RKO (cell line): ENCODE measurements at regions not wholly inside any gene's neighbourhood (a gene's known extent, or its start where the extent isn't known, plus 50 kb on each side); places are given as distances from the start of the nearest gene placed in this dataset.

Experiments used
- DNase-seq: peaks from one replicate; pipeline ENCODE4 v3.0.0-alpha.2; 2016; ENCODE audit warnings: low spot score

- no peak for DNase-seq
Observed at GRCh38 chr13:86201477-86201876, 402.3 kb upstream of the SLITRK6 start.

DNA sequence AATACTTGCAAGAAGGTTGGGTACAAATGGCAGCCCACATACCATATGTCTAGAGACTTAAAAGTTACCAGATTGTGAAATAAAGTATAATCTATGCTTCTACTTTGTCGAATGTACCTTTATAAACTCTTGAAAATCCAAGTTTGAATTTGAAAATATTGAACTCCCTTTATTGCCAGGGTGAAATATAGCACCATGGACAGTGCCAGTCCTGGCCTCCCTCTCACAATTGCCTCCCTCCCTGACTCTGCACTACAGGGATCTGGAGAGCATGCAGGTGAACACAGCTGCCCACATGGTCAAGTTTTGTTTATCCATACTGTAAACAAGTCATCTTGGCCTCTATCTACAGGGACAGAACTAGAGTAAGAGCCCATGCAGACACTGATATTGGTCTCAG lies 394.1 kb upstream of the SLITRK6 start:
- DNase-seq, result peak; percentile 5

DNA sequence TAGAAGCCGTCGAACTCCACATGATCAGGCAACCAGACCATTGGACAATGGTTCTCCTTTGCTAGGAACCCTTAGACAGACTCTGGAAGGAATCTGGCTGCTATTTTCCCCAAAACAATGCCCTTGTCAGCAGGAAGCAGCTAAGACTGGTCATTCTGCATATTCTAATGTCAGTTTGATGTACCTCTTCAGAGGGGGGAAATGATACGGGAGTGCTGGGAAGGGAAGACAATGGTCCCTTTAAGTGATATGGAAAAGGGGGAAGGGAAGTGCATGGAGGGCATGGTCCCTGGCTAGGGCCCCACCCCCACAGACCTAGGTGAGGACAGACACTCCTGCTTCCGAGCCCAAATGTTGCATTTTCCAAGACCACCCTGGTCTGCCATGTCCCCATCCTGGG lies 389.0 kb upstream of the SLITRK6 start:
- no peak for DNase-seq

GRCh38 chr13:86185636-86186035 lies 386.4 kb upstream of the SLITRK6 start:
- DNase-seq, result no peak

DNA sequence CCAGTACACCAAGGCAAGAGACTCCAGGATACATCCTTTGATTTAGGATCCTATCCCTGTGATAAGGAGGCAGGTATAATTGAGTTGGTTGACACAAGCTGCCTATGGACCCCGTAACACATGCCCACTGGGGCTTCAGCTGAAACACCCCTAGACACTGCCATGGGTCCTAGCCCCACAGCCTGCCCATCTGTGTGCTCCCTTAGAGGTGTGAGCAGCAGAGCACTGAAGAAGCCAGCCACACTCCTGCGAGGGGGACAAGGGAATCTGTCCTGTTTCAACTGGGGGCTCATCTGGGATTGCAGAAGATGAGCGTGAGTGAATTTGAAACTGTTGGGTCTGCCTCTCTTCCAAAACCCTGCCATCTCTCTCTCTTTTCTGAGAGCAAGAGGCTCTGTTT lies 385.9 kb upstream of the SLITRK6 start:
- DNase-seq, result no peak

GRCh38 chr13:86174622-86175021 lies 375.4 kb upstream of the SLITRK6 start:
- DNase-seq, result peak; percentile 7

DNA sequence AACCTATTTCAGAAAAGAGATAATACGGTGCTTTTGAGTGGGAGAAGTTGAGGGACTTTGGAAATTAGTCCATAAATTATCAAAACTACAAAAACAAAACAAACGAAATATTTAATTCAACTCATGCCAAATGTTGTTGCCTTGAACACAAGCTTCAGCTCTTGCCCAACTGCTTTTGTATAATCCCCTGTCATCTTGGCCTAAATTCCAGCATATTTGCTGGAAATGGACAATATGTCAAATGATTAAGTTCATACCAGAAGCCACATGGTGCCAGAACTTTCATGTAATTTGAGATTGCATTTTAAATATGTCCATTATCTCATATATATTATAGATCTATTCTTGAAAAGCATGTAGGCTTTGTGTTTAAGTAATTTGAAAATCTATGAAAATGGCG lies 373.7 kb upstream of the SLITRK6 start:
- DNase-seq, result no peak

- DNase-seq, result no peak
Observed at GRCh38 chr13:86161257-86161656, 362.0 kb upstream of the SLITRK6 start.

GRCh38 chr13:86155756-86156155 lies 356.5 kb upstream of the SLITRK6 start:
- DNase-seq, result no peak

- DNase-seq, result no peak
Observed at GRCh38 chr13:86142080-86142479, 342.9 kb upstream of the SLITRK6 start.

DNA sequence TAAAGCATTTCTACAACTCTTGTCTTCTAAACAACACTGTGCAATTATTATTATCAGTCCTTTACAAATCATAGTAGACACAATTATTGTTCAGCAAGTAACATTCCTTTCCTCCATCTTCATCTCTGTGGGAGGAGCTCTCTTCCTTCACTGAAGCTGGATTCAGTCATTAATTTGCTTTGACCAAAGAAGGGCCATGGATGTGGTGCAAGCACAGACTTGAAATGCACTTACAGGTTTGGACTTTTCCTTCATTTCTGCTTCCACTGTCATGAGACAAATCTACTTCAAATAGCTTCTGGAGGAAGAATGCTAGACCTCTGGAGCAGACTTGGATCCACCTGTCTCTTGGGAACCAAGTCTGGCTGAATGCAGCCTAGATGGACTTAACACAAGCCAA lies 336.6 kb upstream of the SLITRK6 start:
- no peak for DNase-seq

DNA sequence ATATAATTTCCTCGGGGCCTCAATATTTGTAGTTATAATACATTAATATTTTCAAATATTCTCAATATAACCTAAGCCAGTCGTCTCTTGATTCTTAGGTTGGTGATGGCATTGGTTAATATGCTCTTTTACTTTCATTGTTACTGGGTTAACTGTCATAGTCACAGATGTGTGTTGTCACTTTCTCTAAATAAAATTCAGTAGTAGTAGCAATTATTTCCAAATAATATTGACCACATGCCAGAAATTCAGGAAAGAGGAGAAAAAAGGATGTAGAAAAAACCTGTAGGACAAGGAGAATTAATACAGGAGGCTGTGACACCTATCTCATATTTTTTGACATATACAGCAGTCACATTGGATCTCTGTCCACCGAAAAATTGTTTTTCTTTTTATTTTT lies 322.7 kb upstream of the SLITRK6 start:
- no peak for DNase-seq

GRCh38 chr13:86109107-86109506 lies 309.9 kb upstream of the SLITRK6 start:
- DNase-seq, result no peak

DNA sequence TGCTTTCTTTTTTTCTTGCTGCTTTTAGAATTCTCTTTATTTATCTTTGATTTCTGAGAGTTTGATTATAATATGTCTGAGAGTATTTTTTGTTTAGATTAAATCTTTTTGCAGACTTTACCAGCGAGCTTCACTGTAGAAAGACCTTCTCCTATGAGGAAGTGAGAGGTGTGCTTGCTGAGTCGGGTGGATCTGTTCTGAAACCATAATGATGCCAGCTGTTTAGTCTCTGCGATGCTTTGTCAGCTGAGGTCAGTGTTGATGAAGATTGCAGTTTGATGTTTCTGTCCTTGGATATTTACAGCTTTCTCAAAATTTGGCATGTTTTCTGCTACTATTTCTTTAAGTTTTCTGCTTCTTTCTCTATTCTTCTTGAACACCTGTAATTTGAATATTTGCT lies 309.1 kb upstream of the SLITRK6 start:
- DNase-seq, result no peak

DNA sequence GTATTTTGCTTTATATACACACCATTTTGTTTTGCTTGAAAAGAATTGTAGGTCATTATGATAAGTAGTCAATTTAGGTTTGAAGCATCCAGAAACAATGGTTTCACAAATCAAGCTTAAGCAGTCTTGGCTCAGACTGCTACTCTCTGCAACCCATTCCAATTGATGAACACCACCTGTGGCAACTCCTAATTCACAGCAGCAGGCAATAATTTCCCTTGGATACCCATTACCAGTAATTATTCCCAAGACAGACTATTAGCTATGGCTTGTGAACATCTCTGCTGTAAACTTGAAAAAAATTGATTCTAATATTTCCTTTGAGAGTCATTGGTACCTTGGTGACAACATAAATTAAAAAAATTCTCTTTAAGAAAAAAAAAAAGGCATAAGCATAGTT lies 299.3 kb upstream of the SLITRK6 start:
- DNase-seq, result no peak

DNA sequence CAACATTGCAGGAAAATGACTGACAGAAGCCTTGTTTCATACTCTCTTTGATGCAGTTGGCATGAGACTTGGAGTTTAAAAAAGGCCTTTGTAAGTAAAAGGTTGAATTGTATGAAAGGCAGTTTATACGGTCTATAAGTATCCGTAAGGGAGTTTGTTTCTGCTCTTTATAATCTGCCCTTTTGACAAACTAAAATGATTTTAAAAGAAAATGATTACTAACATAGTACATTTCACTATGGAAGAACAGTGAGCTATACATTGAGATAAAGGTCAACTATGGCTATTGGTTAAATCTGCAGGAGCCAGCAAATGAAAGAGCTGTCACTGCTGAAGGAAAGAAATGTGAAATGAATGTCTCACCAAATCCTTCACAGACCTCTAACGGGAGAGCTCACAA lies 296.1 kb upstream of the SLITRK6 start:
- no peak for DNase-seq

DNA sequence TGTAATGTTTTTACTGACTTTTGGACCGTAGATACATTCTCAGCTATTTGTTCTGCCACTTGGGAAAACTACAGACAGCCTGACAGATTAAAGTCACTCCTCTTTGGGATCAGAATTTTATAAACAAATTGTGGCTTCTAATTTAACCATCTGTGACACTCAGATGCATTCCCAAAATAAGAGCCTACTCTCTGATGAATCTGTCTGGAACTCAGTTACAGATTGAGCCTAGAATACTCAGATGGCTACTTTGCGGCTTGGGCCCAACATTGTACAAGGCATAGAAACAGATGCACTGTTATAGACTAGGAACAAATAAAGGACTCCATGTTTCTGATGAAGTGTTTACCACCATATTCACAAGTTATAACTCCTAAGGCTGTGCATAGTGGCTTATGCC lies 291.0 kb upstream of the SLITRK6 start:
- DNase-seq, result no peak

DNA sequence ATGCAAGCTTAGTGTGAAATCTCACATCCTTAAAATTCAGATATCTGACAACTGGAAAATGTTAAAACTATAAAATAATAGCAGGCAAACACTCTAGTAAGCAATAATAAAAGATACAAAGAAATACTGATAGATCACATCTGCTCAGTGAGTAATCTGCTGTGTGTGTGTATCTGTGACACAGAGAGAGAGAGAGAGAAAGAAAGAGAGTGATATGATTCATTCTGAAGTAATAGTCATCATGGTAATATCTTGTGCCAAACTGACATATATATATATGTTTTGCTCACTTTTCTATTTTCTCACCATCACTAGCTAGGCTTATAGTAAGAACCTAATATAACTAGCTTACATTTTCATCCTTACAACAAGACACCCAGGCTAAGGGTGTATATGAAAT lies 288.0 kb upstream of the SLITRK6 start:
- peak; percentile 72 for DNase-seq

GRCh38 chr13:86085890-86086289 lies 286.7 kb upstream of the SLITRK6 start:
- DNase-seq, result peak; percentile 51

GRCh38 chr13:86082121-86082520 lies 282.9 kb upstream of the SLITRK6 start:
- no peak for DNase-seq

GRCh38 chr13:86080340-86080995 lies 281.2 kb upstream of the SLITRK6 start:
- no peak for DNase-seq

DNA sequence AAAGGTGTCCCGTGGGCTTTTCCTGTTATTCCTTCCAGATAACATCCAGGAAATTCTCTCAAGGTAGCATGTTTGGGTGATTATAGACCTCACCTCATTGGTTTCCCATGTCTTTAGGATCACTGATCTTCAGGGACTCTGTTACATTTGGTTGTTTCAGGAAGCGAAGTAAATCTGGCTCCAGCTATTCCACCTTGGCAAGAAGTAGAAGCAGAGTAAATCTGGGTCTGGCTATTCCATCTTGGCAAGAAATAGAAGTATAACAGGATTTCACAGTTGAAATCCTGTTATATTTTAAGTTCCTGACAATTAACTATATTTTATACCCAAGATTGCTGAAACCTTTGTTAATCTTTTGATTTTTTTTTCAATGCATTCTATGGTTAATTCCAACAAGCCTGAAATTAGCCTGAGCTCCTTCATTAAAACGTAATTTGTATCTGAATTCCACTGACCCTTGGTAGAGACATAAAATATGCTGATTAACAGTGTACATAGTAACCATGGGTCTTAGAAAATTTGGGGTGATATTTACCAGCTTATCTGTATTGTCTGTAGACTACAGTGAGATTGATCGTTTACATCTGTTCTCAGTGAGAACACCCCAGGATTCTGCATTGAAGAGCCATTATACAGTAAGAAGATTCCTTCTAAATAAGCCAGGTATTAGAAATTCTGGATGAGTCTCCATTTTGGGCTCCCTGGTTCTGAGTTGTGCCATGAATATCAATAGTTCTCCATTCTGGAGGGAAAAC lies 267.6 kb upstream of the SLITRK6 start:
- DNase-seq, result no peak

DNA sequence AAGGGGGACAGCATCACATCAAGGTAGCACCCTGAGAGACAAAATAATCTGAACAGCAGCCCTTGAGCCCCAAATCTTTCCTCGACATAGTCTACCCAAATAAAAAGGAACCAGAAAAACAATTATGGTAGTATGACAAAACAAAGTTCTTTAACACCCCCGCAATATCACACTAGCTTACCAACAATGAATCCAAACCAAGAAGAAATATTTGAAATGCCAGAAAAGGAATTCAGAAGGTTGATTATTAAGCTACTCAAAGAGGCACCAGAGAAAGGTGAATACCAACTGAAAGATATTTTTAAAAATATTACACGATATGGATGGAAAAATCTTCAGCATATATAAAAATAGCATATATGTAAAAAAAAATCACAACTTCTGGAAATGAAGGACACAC lies 252.9 kb upstream of the SLITRK6 start:
- DNase-seq, result no peak
